SU-DHL-6 (cell line): ENCODE measurements at regions not wholly inside any gene's neighbourhood (a gene's known extent, or its start where the extent isn't known, plus 50 kb on each side); places are given as distances from the start of the nearest gene placed in this dataset.

Experiments used
- H2AFZ ChIP-seq: fragments of 200-600 bp; sonication (generic); 2 replicates; pipeline ENCODE4 v1.6.1; 2014; ENCODE audit warnings: low read depth, mild to moderate bottlenecking, moderate library complexity, mixed read lengths, antibody characterized with exemption, low read length; ENCODE audit not compliant: severe bottlenecking
- H3F3A ChIP-seq: fragments of 200-600 bp; shearing (Covaris generic); 2 replicates; pipeline ENCODE4 v1.6.0; 2016; ENCODE audit warnings: antibody characterized with exemption, mild to moderate bottlenecking; ENCODE audit not compliant: insufficient read depth
- H3K27ac ChIP-seq: fragments of 200-600 bp; sonication (generic); 2 replicates; pipeline ENCODE4 v1.5.1; 2016; ENCODE audit warnings: low read depth, mild to moderate bottlenecking, low read length, moderate library complexity, mixed read lengths
- H3K27me3 ChIP-seq: fragments of 200-600 bp; sonication (generic), shearing (Covaris generic); 2 replicates; pipeline ENCODE4 v1.6.0; 2014; ENCODE audit warnings: mild to moderate bottlenecking, low read length
- H3K36me3 ChIP-seq: fragments of 200-600 bp; sonication (generic); 2 replicates; pipeline ENCODE4 v1.6.1; 2014; ENCODE audit warnings: mild to moderate bottlenecking, low read length, mixed read lengths
- H3K4me2 ChIP-seq: fragments of 300-600, 200-600 bp; shearing (Covaris generic), sonication (generic); 2 replicates; pipeline ENCODE4 v1.6.0; 2014; ENCODE audit warnings: low read length, low read depth, mild to moderate bottlenecking; ENCODE audit not compliant: poor library complexity, severe bottlenecking
- H3K4me3 ChIP-seq: fragments of 200-600 bp; sonication (generic); 2 replicates; pipeline ENCODE4 v1.5.1; 2014; ENCODE audit warnings: antibody characterized with exemption, low read length, mild to moderate bottlenecking, mixed read lengths; ENCODE audit not compliant: insufficient read depth, poor library complexity, severe bottlenecking
- H3K79me2 ChIP-seq: fragments of 200-600 bp; sonication (generic); 2 replicates; pipeline ENCODE4 v1.6.1; 2014; ENCODE audit warnings: mild to moderate bottlenecking, low read length, moderate library complexity; ENCODE audit not compliant: insufficient read depth
- H3K9ac ChIP-seq: fragments of 200-600 bp; sonication (generic); 2 replicates; pipeline ENCODE4 v1.7.0; 2014; ENCODE audit warnings: mild to moderate bottlenecking, low read length
- H3K9me2 ChIP-seq: fragments of 200-600 bp; sonication (generic); replicated peaks from 2 replicates; pipeline ENCODE4 v1.6.1; 2014; ENCODE audit warnings: low read length; ENCODE audit not compliant: insufficient read depth
- H3K9me3 ChIP-seq: fragments of 200-600 bp; sonication (generic); 2 replicates; pipeline ENCODE4 v1.6.1; 2014; ENCODE audit warnings: low read length, mixed read lengths; ENCODE audit not compliant: insufficient read depth
- H4K20me1 ChIP-seq: fragments of 200-600 bp; sonication (generic); 2 replicates; pipeline ENCODE4 v1.6.1; 2014; ENCODE audit warnings: low read depth, mild to moderate bottlenecking, antibody characterized with exemption, low read length, moderate library complexity, mixed read lengths
- CTCF ChIP-seq: fragments of 200-600 bp; sonication (generic); IDR thresholded peaks from one replicate; pipeline ENCODE4 v1.5.1; 2017; ENCODE audit warnings: antibody characterized with exemption, mild to moderate bottlenecking, low read length, moderate library complexity; ENCODE audit not compliant: insufficient read depth, poor library complexity, severe bottlenecking
- EZH2phosphoT487 ChIP-seq: fragments of 200-600 bp; sonication (generic), shearing (Covaris generic); conservative IDR thresholded peaks from 2 replicates; pipeline ENCODE4 v1.6.1; 2018; ENCODE audit warnings: mild to moderate bottlenecking, antibody characterized with exemption, low read length, moderate library complexity, mixed read lengths

GRCh38 chr4:188905248-188905647 lies 766.0 kb downstream of the TRIML1 start:
- no peak overlapping the region for H3K27ac ChIP-seq
- no peaks in the 10 kb centered on the region for H3K79me2 ChIP-seq
- no peak overlapping the region for H3K4me3 ChIP-seq
- no peaks in the 10 kb centered on the region for H3F3A ChIP-seq
- H4K20me1 ChIP-seq = no peaks in the 10 kb centered on the region
- no peaks in the 10 kb centered on the region for H3K36me3 ChIP-seq
- H3K27me3 ChIP-seq = no peaks in the 10 kb centered on the region
- H3K9me2 ChIP-seq = no peaks in the 10 kb centered on the region
- H3K9me3 ChIP-seq = no peaks in the 10 kb centered on the region
- H2AFZ ChIP-seq = no peak overlapping the region
- H3K4me2 ChIP-seq = no peak overlapping the region
- TF ChIP-seq CTCF = no peak
- no peak for TF ChIP-seq EZH2phosphoT487
- no peak overlapping the region for H3K9ac ChIP-seq

- Histone ChIP-seq H4K20me1 (no peaks in the 10 kb centered on the region), H3K4me2 (no peak overlapping the region), H3K9me2 (no peaks in the 10 kb centered on the region), H3K36me3 (no peaks in the 10 kb centered on the region), H3K27me3 (no peaks in the 10 kb centered on the region), H3F3A (no peaks in the 10 kb centered on the region), H3K79me2 (no peaks in the 10 kb centered on the region), H3K9me3 (no peaks in the 10 kb centered on the region), H3K9ac (no peak overlapping the region), H3K4me3 (no peak overlapping the region), H2AFZ (no peak overlapping the region), H3K27ac (no peak overlapping the region)
- TF ChIP-seq CTCF (no peak), EZH2phosphoT487 (no peak)
Observed at GRCh38 chr4:188911199-188911598, 772.0 kb downstream of the TRIML1 start.

GRCh38 chr4:188911707-188912106 lies 772.5 kb downstream of the TRIML1 start:
- no peaks in the 10 kb centered on the region for H3K36me3 ChIP-seq
- no peaks in the 10 kb centered on the region for H3K9me2 ChIP-seq
- H2AFZ ChIP-seq = no peak overlapping the region
- no peaks in the 10 kb centered on the region for H3F3A ChIP-seq
- no peaks in the 10 kb centered on the region for H3K27me3 ChIP-seq
- no peaks in the 10 kb centered on the region for H4K20me1 ChIP-seq
- TF ChIP-seq EZH2phosphoT487 (no peak), CTCF (no peak)
- no peak overlapping the region for H3K27ac ChIP-seq
- no peaks in the 10 kb centered on the region for H3K9me3 ChIP-seq
- no peaks in the 10 kb centered on the region for H3K79me2 ChIP-seq
- H3K4me3 ChIP-seq = no peak overlapping the region
- H3K4me2 ChIP-seq = no peak overlapping the region
- H3K9ac ChIP-seq = no peak overlapping the region
